NCI-H510A (cell line): ENCODE measurements at regions not wholly inside any gene's neighbourhood (a gene's known extent, or its start where the extent isn't known, plus 50 kb on each side); places are given as distances from the start of the nearest gene placed in this dataset.

Experiments
- DNase-seq: peaks from one replicate; lab custom pipeline; 2025; lab: John Stamatoyannopoulos, UW

GRCh38 chr10:78481842-78482241 lies 448.2 kb downstream of the RPS24 start:
- DNase-seq: no peak

GRCh38 chr10:78483641-78484040 lies 450.0 kb downstream of the RPS24 start:
- DNase-seq: no peak

- no peak for DNase-seq
Measured at GRCh38 chr10:78489034-78489433, 455.4 kb downstream of the RPS24 start.

GRCh38 chr10:78491812-78492211 lies 458.1 kb downstream of the RPS24 start:
- no peak for DNase-seq

GRCh38 chr10:78492424-78492823 lies 458.8 kb downstream of the RPS24 start:
- DNase-seq: no peak

GRCh38 chr10:78494179-78494578 lies 460.5 kb downstream of the RPS24 start:
- DNase-seq: no peak

- DNase-seq: no peak
Measured at GRCh38 chr10:78502210-78502936, 468.7 kb downstream of the RPS24 start.

GRCh38 chr10:78504181-78504580 lies 470.5 kb downstream of the RPS24 start:
- DNase-seq: no peak

- DNase-seq: no peak
Measured at GRCh38 chr10:78505657-78506056, 472.0 kb downstream of the RPS24 start.

GRCh38 chr10:78506614-78507013 lies 473.0 kb downstream of the RPS24 start:
- DNase-seq: no peak

- DNase-seq: no peak
Measured at GRCh38 chr10:78507510-78508160, 474.0 kb downstream of the RPS24 start.

- DNase-seq: no peak
Measured at GRCh38 chr10:78508955-78509748, 475.5 kb downstream of the RPS24 start.

GRCh38 chr10:78510566-78511323 lies 477.1 kb downstream of the RPS24 start:
- no peak for DNase-seq

GRCh38 chr10:78511324-78512204 lies 477.9 kb downstream of the RPS24 start:
- no peak for DNase-seq

- DNase-seq: no peak
Measured at GRCh38 chr10:78512205-78512550, 478.5 kb downstream of the RPS24 start.

GRCh38 chr10:78513330-78513729 lies 479.7 kb downstream of the RPS24 start:
- no peak for DNase-seq

- DNase-seq: no peak
Measured at GRCh38 chr10:78513986-78514385, 480.3 kb downstream of the RPS24 start.

GRCh38 chr10:78514459-78514858 lies 480.8 kb downstream of the RPS24 start:
- DNase-seq: no peak

GRCh38 chr10:78515038-78515872 lies 481.6 kb downstream of the RPS24 start:
- DNase-seq: no peak

- no peak for DNase-seq
Measured at GRCh38 chr10:78515873-78516153, 482.1 kb downstream of the RPS24 start.

GRCh38 chr10:78516236-78516635 lies 482.6 kb downstream of the RPS24 start:
- DNase-seq: no peak
